ENCODE measurements at regions not wholly inside any gene's neighbourhood (a gene's known extent, or its start where the extent isn't known, plus 50 kb on each side); places are given as distances from the start of the nearest gene placed in this dataset.

GRCh38 chr15:70217226-70218160 lies 119.8 kb upstream of the TLE3 start:
- Histone ChIP-seq H3K27me3 (no peaks in the 10 kb centered on the region), H3K9me3 (no peaks in the 10 kb centered on the region), H3K4me3 (no peak overlapping the region), H3K36me3 (no peaks in the 10 kb centered on the region), H3K27ac (no peak overlapping the region), H3K4me1 (no peaks in the 10 kb centered on the region)
- 85 to 92% methylated on average over 7 of the region's 7 CpGs for WGBS, 2 donors
- intact Hi-C loops (cut with DNase I), result no loop called here
- no peak for FAIRE-seq
- no peak for TF ChIP-seq CTCF (IDR thresholded peaks at IDR 0.05)
- ATAC-seq, result no peak
- DNase-seq, result no peak

DNA sequence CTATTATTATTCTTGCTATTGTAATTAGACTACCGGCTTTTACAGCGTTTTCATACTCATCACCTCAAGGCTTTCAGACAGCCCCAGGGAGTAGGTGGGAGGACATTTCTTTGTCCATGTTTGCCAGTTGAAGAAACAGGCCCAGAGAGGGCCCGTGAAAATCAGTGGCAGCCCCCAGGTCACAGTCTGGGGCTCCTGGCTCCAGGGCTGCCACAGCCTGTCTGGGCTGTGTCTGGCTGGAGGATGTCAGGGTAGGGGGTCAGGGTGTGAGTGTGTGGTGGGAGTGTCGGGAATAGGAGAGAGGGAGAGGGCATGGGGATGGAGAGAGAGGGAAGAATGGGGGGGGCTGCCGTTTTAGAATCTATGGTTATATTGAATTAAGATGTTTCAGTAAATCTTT lies 118.2 kb upstream of the TLE3 start:
- intact Hi-C loops (cut with DNase I), result no loop called here

GRCh38 chr15:70214941-70215635 lies 117.4 kb upstream of the TLE3 start:
- H3K4me1 ChIP-seq, result no peaks in the 10 kb centered on the region
- no peak overlapping the region for H3K4me3 ChIP-seq
- DNase-seq, result peak in 1 of 6 donors; percentile 35
- H3K27ac ChIP-seq, result no peak overlapping the region
- TF ChIP-seq CTCF (IDR thresholded peaks at IDR 0.05), result no peak
- H3K36me3 ChIP-seq, result no peaks in the 10 kb centered on the region
- FAIRE-seq, result no peak
- intact Hi-C loops (cut with DNase I), result no loop called here
- no peak for ATAC-seq
- no peaks in the 10 kb centered on the region for H3K9me3 ChIP-seq
- 94 to 96% methylated on average over 7 of the region's 7 CpGs for WGBS, 2 donors
- H3K27me3 ChIP-seq, result no peaks in the 10 kb centered on the region

More for the DNA sequence above, 118.2 kb upstream of the TLE3 start:
- Histone ChIP-seq H3K36me3 (no peaks in the 10 kb centered on the region), H3K4me3 (no peak overlapping the region), H3K9me3 (no peaks in the 10 kb centered on the region), H3K27me3 (no peaks in the 10 kb centered on the region), H3K27ac (no peak overlapping the region), H3K4me1 (no peaks in the 10 kb centered on the region)
- ATAC-seq, result no peak
- no peak for TF ChIP-seq CTCF (IDR thresholded peaks at IDR 0.05)
- no peak for FAIRE-seq
- 83 to 94% methylated on average over 5 of the region's 5 CpGs for WGBS, 2 donors
- no peak for DNase-seq

DNA sequence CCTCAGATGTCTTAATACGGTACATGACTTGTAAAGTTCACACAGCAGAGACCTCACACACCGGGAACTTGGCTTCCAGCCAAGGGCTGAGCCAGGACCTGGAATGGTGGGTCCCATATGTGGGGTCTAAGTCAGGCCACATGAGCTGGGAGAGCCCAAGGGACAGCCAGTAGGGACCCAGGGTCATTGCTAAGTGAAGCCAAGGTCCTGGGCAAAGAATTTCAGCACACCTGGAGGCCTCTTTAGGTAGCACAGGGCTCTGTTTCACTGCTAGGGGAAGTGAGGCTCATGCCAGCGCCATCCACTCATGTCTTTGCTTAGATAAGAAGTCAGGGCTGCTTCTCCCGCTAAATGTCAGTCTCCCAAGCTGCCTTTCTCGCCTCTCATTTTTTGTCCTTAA lies 116.6 kb upstream of the TLE3 start:
- no peaks in the 10 kb centered on the region for H3K9me3 ChIP-seq
- WGBS, 2 donors, result 77 to 78% methylated on average over 5 of the region's 5 CpGs
- H3K4me3 ChIP-seq, result no peak overlapping the region
- no peaks in the 10 kb centered on the region for H3K36me3 ChIP-seq
- H3K27ac ChIP-seq, result no peak overlapping the region
- DNase-seq (peak in 1 of 6 donors; percentile 50), FAIRE-seq (no peak), ATAC-seq (peak in 1 of 4 donors; percentile 50)
- H3K27me3 ChIP-seq, result no peaks in the 10 kb centered on the region
- no peaks in the 10 kb centered on the region for H3K4me1 ChIP-seq
- intact Hi-C loops (cut with DNase I), result no loop called here
- no peak for TF ChIP-seq CTCF (IDR thresholded peaks at IDR 0.05)
